Suppressor macrophage (primary cell): ENCODE measurements at regions not wholly inside any gene's neighbourhood (a gene's known extent, or its start where the extent isn't known, plus 50 kb on each side); places are given as distances from the start of the nearest gene placed in this dataset.
A peak's percentile ranks its signal among the peaks of the same experiment; 100 is the strongest.

Experiments used
- DNase-seq, 4 experiments: peaks; one replicate each; pipeline ENCODE4 v3.0.0-alpha.2; 2020 to 2022

DNA sequence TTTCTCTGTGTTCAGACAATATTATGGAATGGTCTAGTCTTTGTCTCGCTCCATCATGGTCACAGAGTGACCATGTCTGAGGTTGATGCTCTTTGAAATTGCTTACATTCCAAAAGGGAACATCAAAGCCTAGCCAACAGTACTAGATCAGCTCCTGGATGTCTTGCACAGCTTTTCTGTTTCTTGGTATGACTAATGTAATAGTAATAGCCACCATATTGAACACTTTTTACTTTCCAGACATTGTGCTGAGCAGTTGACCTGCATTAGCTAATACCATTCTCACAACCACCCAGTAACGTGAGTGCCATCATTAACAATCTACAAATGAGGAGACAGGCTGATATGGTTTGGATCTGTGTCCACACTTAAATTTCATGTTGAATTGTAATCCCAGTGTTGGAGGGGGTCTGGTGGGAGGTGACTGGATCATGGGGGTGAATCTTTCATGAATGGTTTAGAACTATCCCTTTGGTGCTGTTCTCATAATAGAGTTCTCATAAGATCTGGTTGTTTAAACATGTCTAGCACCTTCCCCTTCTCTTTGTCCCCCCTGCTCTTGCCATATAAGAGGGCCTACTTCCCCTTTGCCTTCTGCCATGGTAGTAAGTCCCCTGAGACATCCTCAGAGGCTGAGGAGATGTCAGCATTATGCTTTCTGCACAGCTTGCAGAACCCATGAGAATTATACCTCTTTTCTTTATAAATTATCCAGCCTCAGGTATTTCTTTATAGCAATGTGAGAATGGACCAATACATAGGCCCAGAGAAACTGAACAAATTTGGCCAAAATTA lies 577.5 kb upstream of the CLINT1 start:
- peak in 2 of 4 experiments; percentile 14 to 16 for DNase-seq

DNA sequence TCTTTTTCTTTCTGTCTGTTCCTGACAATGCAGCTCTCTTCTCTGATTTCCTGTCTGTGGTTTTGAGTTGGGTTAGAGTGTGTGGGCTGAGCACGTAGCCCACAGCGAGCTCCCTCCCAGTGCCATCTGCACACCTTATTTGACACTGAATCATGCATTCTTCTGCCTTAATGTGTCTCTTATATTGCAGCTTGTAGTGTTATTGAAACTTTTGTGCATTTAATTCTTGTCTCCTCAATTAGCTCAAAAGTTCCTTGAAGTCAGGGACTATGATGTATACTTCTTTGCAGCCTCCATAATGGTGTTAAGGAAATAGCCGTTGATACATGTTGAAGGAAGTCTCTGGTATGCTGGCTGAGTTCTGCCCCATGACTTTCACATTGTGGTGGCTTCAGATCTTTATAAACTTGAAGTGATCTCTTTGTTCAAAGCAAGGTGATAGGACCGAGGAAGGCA lies 576.2 kb upstream of the CLINT1 start:
- DNase-seq = peak in 2 of 4 experiments; percentile 8 to 17

DNA sequence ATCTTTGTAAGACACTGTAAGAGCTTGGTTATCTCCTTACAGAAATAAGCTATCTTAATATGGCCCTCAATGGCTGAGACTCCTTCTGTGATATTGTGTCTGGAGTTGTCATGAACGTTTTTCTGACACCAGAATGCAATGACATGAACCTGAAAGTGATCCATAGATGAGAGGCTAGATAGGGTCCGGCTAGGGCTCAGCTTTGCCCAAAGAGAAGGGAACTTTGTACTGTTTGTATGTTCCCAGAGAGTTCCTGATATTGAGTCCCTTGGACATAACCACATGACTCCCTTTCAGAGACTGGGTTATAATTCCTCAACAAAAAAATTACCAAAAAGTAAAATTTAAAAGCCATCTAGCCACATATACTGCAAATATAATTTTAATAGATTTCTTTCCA lies 575.8 kb upstream of the CLINT1 start:
- peak in 1 of 4 experiments; percentile 11 for DNase-seq

DNA sequence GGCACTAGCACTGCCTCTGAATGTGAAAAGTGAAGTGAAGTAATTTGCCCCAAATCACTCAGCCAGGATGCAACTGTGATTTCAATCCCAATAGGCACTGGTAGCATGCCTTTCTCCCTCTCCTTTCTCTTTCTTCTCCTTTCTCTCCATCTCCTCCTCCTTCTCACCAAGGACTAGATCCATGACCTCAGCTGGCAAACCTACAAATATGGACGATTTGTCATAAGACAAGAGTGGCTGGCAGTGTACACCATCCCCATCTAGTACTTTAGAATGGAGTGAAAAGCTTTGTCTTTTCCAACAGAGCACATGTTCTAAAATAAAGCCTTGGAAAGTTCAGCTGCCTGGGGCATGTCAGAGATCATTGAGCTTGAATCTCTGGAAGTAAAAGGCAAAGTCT lies 574.7 kb upstream of the CLINT1 start:
- DNase-seq = no peak

DNA sequence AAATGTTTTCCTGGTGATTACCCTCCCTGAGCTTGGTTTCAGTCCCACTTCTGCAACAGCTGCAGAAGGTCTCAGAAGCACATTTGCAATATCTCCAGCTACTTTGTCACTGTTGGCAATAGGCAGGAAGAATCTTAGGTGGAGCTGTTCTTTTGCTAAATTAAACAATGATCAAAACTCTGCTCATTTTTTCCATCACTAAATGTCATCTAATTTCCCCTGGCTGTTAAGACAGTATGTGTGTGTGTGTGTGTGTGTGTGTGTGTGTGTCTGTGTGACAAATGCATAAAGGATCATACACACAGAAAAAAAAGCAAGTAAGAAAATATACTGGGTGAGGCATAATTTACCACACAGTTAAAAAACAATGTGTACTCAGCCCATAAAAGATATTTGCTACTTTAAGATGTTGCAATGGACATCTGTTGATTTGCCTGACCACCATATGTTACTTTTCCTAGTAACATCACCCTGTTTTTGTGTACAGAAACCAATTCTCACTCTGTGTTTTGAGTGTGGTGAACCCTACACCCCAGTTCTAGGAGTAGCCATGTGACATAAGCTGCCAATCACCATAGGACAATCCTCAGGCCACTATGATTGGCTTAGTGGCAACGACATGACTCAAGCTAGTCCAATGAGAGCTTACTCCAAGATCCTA lies 572.6 kb upstream of the CLINT1 start:
- DNase-seq = no peak

DNA sequence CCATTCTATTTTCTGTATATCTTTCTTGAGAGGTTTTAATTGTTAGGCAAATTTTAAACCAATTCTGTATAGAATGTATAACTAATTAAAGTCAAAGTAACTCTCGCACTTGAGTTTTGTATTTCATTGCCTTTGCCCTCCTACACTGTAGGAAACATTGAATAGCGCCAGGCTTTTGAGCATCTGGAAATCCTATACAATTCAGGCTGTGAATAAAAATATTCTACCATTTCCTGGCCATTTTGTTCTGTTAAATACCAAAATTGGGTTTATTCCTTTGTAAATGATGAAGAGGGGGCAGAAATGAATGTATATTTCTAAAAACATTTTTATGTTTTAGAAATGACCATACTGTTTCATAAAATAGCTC lies 571.8 kb upstream of the CLINT1 start:
- no peak for DNase-seq

DNA sequence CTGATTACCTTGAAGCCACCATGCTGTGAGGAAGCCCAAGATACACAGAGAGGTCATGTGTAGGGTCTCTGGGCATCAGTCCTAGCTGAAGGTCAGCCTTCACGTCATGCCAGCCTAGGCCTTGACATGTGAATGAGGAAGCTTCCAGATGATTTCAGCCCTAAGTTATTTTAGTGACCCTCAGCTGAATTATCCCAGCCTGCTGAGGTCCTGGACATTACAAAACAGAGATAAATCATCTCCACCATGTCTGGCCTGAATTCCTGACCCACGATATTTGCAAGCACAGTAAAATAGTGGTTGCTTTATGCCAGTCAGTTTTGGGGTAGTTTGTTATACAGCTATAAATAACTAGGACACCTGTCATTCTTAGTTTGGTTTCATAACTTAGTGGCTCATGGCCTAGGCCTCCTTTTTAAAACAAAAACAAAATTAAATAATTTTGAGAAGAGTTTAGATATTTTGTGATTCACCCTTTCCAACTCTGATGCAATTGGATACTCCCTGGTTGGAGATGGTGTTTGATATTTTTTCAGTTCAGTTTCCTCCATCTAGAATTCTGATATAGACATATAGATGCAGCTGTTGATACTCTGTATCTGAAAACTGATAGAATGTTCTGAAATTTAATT lies 571.3 kb upstream of the CLINT1 start:
- DNase-seq = peak in 2 of 4 experiments; percentile 8 to 43

DNA sequence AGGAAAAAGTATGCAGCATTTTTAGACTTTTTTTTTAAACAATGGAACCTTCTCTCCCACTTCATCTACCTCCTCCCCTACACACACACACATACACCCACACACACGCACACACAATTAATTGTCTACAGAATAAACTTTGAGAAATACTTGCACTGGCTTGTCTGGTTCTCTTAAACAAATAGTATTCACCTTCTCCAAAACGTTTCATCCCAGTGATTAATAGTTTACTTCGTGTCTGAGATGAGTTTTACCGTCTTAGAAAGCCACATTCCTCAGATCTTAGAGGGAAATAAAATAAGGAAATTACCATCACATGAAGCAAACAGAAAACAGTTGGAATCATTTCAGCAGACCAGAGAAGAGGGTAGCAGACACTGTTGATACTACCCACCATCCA lies 570.6 kb upstream of the CLINT1 start:
- no peak for DNase-seq

DNA sequence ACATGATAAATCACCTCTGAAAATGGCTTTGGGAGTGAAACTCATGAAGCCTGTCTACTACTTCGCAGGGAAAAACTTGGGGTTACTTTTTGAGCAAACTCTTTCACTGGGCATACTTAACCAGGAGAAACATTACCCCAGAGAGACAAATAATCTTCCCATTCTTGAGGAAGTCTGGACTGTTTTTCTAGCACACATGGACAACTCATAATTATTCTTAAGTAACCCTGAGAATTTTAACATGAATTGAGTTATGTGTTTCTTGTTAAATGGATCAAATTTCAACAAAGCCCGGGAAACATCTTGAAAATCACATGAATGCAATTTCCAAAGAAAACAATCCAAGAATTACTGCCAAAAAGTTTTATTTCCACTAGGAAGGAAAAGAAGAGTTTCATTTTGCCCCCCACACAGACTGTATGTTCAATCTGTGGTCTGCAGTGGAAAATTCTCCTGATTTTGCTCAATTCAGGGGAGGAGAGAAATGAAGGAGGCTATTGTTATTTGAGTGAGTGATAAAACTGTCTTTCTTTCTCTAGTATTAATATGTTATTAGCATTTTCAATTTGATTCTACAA lies 564.8 kb upstream of the CLINT1 start:
- DNase-seq = no peak

DNA sequence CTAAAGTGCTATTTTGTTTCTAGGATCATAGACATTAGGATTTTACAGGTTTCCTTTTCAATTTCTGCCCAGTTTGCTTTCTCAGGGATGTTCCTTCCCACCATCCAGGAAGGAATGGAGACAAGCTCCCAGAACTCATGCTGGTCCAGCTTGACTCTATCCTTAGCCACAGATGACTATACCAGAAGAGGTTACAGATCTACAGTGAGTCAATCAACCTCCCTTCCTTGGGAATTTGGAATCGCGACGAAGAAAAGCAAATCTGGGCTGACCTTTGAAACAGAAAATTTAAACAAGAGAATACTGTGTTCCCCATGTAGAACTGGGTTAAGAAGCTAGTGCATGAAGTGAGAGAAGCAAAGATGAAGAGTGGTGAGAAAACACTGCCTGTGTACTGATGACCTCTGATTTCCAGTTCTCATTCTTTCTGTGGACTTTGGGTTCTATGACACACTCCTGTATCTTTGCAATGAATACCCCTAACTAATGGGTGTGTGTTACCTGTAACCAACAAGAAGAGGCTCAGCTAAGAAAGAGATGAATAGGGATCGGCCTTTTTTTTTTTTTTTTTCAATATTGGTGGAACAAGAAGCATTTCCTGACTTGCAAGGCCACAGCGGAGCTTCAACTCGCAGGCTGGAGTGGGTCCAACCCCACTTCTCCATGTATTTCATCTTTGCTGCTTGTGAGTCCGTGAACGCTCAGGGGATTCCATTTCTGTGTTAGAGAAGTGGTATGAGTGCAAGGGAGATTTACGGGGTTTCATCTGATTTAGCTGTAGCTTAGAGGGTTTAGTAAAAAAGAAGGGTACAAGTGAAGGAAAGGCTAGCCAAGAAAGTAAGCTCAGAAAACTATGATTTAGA lies 563.9 kb upstream of the CLINT1 start:
- no peak for DNase-seq

DNA sequence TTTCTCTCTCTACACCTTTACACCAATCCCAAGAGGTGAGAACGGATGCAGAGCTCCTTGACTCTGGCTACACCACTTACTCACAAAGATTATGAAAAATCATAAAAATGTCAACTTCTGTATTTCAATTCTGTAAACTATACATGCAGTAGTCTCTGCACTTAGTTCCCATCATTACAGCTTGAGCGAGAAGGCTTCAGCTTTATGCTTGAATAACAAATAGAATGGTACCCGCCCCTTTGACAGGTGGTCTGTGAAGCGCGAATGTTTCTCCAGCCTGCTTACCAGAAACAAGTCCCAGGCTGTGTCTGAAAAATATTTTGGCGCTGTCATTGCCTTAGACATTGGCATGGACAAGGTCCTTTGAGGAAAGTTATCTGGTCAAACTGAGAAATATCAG lies 562.4 kb upstream of the CLINT1 start:
- no peak for DNase-seq

DNA sequence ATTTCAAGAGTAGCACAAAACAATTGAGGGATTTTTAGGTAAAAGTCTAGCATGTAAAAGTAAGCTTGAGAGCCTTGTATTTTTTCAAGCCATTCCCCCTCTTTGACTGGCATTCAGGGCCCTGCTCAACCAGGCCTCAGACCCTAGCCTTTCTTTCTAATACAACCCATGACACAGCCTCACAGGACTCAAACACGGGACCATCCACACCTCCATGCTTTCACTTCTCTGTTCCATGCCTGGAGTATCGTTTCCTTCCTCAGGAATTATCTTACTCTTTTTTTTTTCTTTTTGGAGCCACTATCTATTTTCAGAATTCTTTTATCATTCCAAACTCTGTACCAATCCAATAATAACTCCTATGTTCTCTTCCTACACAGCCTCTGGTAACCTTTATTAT lies 560.2 kb upstream of the CLINT1 start:
- peak in 3 of 4 experiments; percentile 38 to 53 (median 47) for DNase-seq

DNA sequence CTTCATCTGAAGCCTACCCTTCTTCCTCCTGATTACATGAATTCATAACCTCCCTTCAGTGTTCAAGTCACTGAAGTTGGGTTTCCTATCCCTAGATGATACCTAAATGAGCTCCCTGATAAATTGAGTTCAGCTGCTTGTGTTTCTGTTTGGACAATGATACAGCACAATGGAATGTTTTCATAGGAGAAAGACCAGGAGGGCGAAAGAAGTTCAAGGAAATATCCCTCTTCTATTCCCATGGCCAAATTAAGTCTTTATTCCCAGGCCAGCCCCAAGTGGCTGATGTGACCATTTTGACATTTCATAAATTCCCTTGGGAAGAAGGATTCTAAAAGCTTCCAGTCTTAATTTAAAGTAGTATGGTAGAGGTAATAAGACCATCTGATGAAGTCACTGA lies 555.8 kb upstream of the CLINT1 start:
- DNase-seq = no peak

DNA sequence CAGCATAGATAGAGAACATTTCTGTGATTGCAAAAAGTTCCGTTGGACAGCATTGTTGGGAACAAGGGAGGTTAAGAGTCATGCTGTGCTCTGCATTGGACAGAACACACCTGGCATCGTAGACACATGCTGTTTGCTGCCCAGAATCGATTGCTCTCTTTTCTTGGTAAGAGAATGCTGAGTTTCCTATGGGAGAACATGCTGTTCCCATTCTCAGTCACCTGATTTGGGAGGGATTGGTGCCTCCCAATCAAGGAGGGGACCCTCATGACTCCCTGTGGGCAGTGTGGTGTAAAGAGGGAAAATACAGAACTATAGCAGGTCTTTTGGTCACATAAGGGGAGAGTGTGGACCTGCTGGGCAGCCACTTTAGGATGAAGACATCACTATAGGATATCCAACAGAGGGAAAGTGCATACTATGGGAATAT lies 555.4 kb upstream of the CLINT1 start:
- no peak for DNase-seq

DNA sequence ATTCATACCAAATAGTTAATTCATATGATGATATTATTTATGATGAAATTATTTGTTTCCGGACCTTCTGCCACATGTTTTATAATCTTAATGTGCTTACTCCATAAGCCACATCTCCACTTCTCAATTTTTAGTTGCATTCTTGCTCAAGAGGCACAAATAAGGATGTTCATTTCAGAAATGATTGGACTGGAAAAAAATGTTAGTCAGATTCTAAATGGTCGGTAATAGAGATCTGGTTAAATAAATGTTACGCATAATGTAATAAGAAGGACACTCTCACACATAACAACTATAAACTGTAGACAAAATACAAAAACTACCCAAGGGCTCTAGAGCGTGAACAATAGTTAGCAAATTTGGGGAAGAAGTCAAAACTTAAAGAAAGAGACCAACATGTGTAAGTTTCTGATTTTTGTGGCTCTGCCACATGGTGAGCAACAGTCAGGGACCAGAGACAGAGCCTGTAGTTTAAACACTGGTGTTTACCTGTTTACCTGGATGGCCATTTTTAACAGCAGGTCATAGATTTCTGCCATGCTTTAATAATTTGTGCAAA lies 554.3 kb upstream of the CLINT1 start:
- peak; percentile 36 to 88 (median 64) for DNase-seq

DNA sequence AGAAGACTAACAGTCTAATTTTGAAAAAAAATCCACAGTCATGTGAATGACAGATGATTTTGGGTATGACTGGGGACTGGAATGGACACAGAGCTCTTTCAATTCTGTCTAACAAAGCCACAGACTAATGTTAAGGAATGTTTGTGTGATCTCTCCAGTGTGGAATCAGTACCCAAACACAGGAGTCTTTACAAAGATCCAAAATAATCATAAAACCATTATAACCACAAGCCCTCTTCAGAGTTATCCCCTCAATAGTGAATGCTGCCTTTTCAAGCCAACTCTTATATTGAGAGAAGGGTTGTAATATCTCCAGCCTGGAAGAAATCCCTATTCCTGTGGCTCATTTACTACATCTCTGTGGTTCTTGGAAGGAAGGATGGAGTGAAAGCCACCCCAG lies 552.0 kb upstream of the CLINT1 start:
- no peak for DNase-seq

DNA sequence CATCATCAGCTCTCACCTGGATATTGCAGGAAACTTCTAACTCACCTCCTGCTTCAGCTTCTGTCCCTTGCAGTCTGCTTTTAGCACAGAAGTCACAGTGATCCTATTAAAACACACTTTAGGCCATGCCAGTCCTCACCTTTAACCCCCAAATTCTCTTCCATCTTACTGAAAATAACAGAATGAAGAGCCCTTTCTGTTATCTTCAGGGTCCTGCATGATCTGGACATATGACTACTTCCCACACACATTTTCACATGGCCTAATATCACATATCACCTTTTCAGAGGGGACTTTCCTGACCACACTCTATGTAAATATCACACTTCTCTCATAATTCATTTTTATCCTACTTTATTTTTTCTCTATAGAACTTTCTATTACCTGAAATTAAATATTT lies 550.6 kb upstream of the CLINT1 start:
- DNase-seq = no peak

DNA sequence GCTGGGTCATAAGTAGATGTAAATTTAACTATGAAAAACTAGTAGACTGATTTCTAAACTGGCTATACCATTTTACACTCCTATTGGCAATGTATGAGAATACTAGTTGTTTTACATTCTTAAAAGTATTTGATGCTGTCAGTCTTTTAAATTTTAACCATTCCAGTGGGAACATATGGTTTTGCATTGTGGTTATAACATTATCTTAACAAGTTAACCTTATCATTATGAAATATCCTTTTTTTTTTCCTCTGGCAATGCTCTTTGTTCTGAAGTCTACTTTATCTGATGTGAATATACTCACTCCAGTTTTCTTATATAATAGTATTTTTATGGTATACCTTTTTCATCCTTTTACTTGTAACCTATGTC lies 548.9 kb upstream of the CLINT1 start:
- DNase-seq = no peak

DNA sequence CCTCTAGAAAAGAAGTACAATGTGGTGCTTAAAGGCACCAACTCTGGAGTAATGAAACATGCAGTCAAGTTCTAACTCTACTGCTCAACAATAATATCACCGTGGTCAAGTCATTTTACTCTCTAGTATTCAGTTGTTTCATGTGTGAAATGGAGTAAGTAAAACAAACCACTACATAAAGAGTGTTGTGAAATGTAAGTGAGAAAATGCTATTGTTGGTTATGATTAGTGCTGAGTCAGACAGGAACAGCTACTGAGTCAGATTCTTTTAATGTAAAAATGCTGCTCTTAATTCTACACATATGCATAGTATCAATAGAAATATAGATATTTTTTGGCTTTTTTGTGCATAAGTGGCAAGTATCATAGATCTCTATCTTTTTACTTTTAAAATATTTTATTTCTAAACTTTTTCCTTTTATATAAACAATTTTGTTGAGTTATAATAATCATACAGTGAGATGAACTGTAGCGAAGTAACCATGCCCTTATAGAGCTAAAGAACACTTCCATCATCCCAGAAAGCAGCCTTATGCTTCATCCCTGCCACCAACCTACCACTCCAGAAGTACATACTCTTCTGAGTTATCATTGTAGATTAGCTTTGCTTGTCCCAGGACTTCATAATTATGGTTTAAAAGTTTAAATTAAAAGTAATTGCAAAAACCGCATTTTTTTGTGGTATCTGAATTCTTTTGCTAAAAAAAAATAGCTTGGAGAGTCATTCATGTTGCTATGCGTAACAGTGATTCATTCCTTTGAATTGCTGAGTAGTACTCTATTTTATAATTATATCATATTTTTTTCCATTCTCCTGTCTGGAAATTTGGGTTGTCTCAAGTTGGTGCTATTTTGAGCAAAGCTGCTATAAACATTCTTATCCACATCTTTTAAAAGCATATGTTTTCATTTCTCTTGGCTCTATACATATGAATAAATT lies 548.2 kb upstream of the CLINT1 start:
- DNase-seq = peak in 2 of 4 experiments; percentile 60 to 62

DNA sequence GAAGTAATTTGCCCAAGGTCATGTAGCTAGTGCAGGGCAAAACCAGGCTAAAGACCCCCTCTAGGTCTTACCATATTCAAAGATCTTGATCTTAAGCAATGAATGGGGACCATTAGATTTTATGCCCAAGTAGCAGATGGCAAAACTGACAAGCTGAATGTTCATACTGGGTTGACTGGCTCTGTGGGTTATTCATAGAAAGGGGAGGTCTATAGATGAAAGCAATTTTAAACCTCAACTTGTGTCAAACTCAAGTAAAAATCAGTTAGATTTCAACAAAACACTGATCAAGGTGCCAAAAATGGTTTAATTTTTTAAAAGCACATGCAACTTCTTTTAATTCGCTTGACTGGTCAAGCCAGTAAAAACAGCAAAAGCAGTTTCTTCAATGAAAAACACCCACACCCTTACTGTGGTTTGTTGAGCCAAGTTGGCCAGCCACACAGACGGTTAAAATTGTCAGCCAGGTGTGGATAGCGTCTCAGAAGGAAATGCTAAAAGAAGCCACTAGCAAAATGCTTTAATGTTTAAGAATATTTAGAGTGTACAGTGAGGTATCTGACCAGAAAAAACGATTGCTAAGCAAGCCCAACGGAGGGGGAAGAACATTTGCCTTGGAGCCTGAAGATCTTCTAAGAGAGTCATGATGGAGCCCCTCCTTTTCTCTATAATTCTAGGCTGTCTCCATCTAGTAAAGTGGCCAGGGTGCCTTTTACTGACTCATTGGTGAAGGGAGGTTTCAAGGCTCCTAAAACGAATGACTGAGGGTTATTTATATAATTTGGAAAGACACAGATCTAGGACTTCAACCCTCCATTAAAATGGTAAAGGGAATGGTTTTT lies 539.6 kb upstream of the CLINT1 start:
- DNase-seq = no peak
